ENCODE measurements at regions not wholly inside any gene's neighbourhood (a gene's known extent, or its start where the extent isn't known, plus 50 kb on each side); places are given as distances from the start of the nearest gene placed in this dataset.
A peak's percentile ranks its signal among the peaks of the same experiment; 100 is the strongest.

- TF ChIP-seq ZBTB40 (IDR thresholded peaks at IDR 0.05) (no peak), ZBTB40 (CRISPR knock-in tag; IDR thresholded peaks at IDR 0.05) (no peak), HINFP (tag; conservative IDR thresholded peaks at IDR 0.05; ENCODE audit: low read depth) (no peak), TAF1 (IDR thresholded peaks at IDR 0.05; ENCODE audit: control insufficient read depth, extremely low read depth, insufficient read depth, low read length, severe bottlenecking) (no peak), ZNF740 (CRISPR knock-in tag; IDR thresholded peaks at IDR 0.05) (no peak), ZNF740 (tag; IDR thresholded peaks at IDR 0.05) (no peak), MED1 (CRISPR knock-in tag; IDR thresholded peaks at IDR 0.05; ENCODE audit: borderline replicate concordance) (no peak), STAT6 (CRISPR knock-in tag; IDR thresholded peaks at IDR 0.05) (no peak), RBM15 (IDR thresholded peaks at IDR 0.05; ENCODE audit: insufficient read depth, low read length) (no peak), ZNF589 (CRISPR knock-in tag; IDR thresholded peaks at IDR 0.05; ENCODE audit: low read depth) (peak; percentile 32; the same call in 1 of the 2 replicates), SOX6 (IDR thresholded peaks at IDR 0.05) (0 out of 2 replicates have a peak, but pooled peaks have one; percentile 24), ILF3 (IDR thresholded peaks at IDR 0.05; ENCODE audit: borderline replicate concordance) (no peak), ZNF175 (CRISPR knock-in tag; IDR thresholded peaks at IDR 0.05; ENCODE audit: low read depth) (peak; percentile 77), NELFE (IDR thresholded peaks at IDR 0.05; ENCODE audit: insufficient read depth, insufficient read length) (no peak), NR2F6 (CRISPR knock-in tag; IDR thresholded peaks at IDR 0.05) (no peak)
These were observed 72.1 kb upstream of the TNRC6C start (continued) for GRCh38 chr17:77886387-77886728.
